Thyroid gland (tissue), 4 donors: ENCODE measurements at regions not wholly inside any gene's neighbourhood (a gene's known extent, or its start where the extent isn't known, plus 50 kb on each side); places are given as distances from the start of the nearest gene placed in this dataset.

Source experiments
- DNase-seq, 2 donors: peaks; one replicate each; pipeline ENCODE4 v3.0.0-alpha.2; 2019
- H3K27ac ChIP-seq, 3 donors: fragments of 200-600 bp; sonication (generic); 1 replicate in 2 of 3; 2 replicates in 1 of 3; pipeline ENCODE4 v1.5.1; 2016 to 2019; ENCODE audit warnings: mild to moderate bottlenecking in 1 of 3, moderate library complexity in 1 of 3
- H3K27me3 ChIP-seq: fragments of 200-600 bp; sonication (generic); one replicate; pipeline ENCODE4 v1.5.1; 2019
- H3K36me3 ChIP-seq, 2 donors: fragments of 200-600 bp; sonication (generic); one replicate each; pipeline ENCODE4 v1.5.1; 2016 to 2019
- H3K4me1 ChIP-seq, 2 donors: fragments of 200-600 bp; sonication (generic); one replicate each; pipeline ENCODE4 v1.5.1; 2017 to 2019
- H3K4me3 ChIP-seq, 3 donors: fragments of 200-600 bp; sonication (generic); replicated peaks in 1 of 3; 1 replicate in 2 of 3; 2 replicates in 1 of 3; pipeline ENCODE4 v1.5.1; 2016; ENCODE audit warnings: mild to moderate bottlenecking in 1 of 3
- H3K9me3 ChIP-seq: fragments of 200-600 bp; sonication (generic); one replicate; pipeline ENCODE4 v1.5.1; 2017
- CTCF ChIP-seq, 6 experiments: fragments of 200-600 bp in 3 of 6; fragments of 450-650 bp in 3 of 6; sonication (generic) in 3 of 6; IDR thresholded peaks; one replicate each; pipeline ENCODE4 v1.5.1; 2016 to 2019; ENCODE audit warnings: antibody characterized with exemption in 6 of 6, mild to moderate bottlenecking in 2 of 6, inconsistent platforms in 1 of 6, moderate library complexity in 1 of 6
- POLR2A ChIP-seq, 2 donors: fragments of 450-650 bp; IDR thresholded peaks; one replicate each; pipeline ENCODE4 v1.6.1; 2017; ENCODE audit warnings: antibody characterized with exemption in 2 of 2, mild to moderate bottlenecking in 2 of 2, moderate library complexity in 1 of 2
- WGBS, 2 donors: methylation state at CpG; one replicate each; pipeline ENCODE4 v1.1.5; 2017; 5-methylcytosine and 5-hydroxymethylcytosine counted together
- intact Hi-C: fragments of 100-400 bp; cut with DNase I; formaldehyde crosslinking; loops from one replicate; pipeline ENCODE4 v1.15.1; 2023

GRCh38 chr1:58363585-58363984, 182.9 kb downstream of the OMA1 start:
- Histone ChIP-seq H3K27me3 (no peaks in the 10 kb centered on the region), H3K4me1 (no peaks in the 10 kb centered on the region), H3K27ac (no peak overlapping the region), H3K9me3 (no peaks in the 10 kb centered on the region), H3K4me3 (no peak overlapping the region), H3K36me3 (no peaks in the 10 kb centered on the region)
- no peak for DNase-seq
- intact Hi-C loops = no loop called here
- WGBS, 2 donors = 77 to 79% methylated on average over 3 of the region's 3 CpGs
- TF ChIP-seq CTCF (IDR thresholded peaks at IDR 0.05) (no peak), POLR2A (IDR thresholded peaks at IDR 0.05) (no peak)

GRCh38 chr1:58361134-58361533, 185.4 kb downstream of the OMA1 start:
- no peaks in the 10 kb centered on the region for H3K9me3 ChIP-seq
- no peak overlapping the region for H3K4me3 ChIP-seq
- intact Hi-C loops = no loop called here
- TF ChIP-seq POLR2A (IDR thresholded peaks at IDR 0.05) (no peak), CTCF (IDR thresholded peaks at IDR 0.05) (no peak)
- WGBS, 2 donors = 35 to 43% methylated on average over 2 of the region's 2 CpGs
- H3K27ac ChIP-seq = no peak overlapping the region
- H3K27me3 ChIP-seq = no peaks in the 10 kb centered on the region
- DNase-seq = no peak
- H3K4me1 ChIP-seq = no peaks in the 10 kb centered on the region
- H3K36me3 ChIP-seq = no peaks in the 10 kb centered on the region

- Histone ChIP-seq H3K36me3 (no peaks in the 10 kb centered on the region), H3K4me1 (no peaks in the 10 kb centered on the region), H3K27me3 (no peaks in the 10 kb centered on the region), H3K27ac (no peak overlapping the region), H3K9me3 (no peaks in the 10 kb centered on the region), H3K4me3 (no peak overlapping the region)
- intact Hi-C loops = no loop called here
- TF ChIP-seq CTCF (IDR thresholded peaks at IDR 0.05) (no peak), POLR2A (IDR thresholded peaks at IDR 0.05) (no peak)
- DNase-seq = no peak
- WGBS, 2 donors = 63 to 65% methylated on average over 4 of the region's 4 CpGs
These were observed 188.2 kb downstream of the OMA1 start for GRCh38 chr1:58358346-58358745.

GRCh38 chr1:58356402-58356801, 190.1 kb downstream of the OMA1 start:
- no peak overlapping the region for H3K4me3 ChIP-seq
- H3K36me3 ChIP-seq = no peaks in the 10 kb centered on the region
- no peak overlapping the region for H3K27ac ChIP-seq
- DNase-seq = no peak
- WGBS, 2 donors = 60 to 72% methylated on average over 2 of the region's 2 CpGs
- no peaks in the 10 kb centered on the region for H3K27me3 ChIP-seq
- H3K9me3 ChIP-seq = no peaks in the 10 kb centered on the region
- TF ChIP-seq POLR2A (IDR thresholded peaks at IDR 0.05) (no peak), CTCF (IDR thresholded peaks at IDR 0.05) (no peak)
- intact Hi-C loops = no loop called here
- H3K4me1 ChIP-seq = no peaks in the 10 kb centered on the region

- H3K9me3 ChIP-seq = no peaks in the 10 kb centered on the region
- no peak overlapping the region for H3K27ac ChIP-seq
- H3K4me1 ChIP-seq = no peaks in the 10 kb centered on the region
- intact Hi-C loops = no loop called here
- no peaks in the 10 kb centered on the region for H3K36me3 ChIP-seq
- TF ChIP-seq CTCF (IDR thresholded peaks at IDR 0.05) (no peak), POLR2A (IDR thresholded peaks at IDR 0.05) (no peak)
- H3K27me3 ChIP-seq = no peaks in the 10 kb centered on the region
- no peak overlapping the region for H3K4me3 ChIP-seq
- DNase-seq = no peak
- 86 to 89% methylated on average over 2 of the region's 2 CpGs for WGBS, 2 donors
These were observed 193.4 kb downstream of the OMA1 start for GRCh38 chr1:58353168-58353567.
